ENCODE measurements at regions not wholly inside any gene's neighbourhood (a gene's known extent, or its start where the extent isn't known, plus 50 kb on each side); places are given as distances from the start of the nearest gene placed in this dataset.

DNA sequence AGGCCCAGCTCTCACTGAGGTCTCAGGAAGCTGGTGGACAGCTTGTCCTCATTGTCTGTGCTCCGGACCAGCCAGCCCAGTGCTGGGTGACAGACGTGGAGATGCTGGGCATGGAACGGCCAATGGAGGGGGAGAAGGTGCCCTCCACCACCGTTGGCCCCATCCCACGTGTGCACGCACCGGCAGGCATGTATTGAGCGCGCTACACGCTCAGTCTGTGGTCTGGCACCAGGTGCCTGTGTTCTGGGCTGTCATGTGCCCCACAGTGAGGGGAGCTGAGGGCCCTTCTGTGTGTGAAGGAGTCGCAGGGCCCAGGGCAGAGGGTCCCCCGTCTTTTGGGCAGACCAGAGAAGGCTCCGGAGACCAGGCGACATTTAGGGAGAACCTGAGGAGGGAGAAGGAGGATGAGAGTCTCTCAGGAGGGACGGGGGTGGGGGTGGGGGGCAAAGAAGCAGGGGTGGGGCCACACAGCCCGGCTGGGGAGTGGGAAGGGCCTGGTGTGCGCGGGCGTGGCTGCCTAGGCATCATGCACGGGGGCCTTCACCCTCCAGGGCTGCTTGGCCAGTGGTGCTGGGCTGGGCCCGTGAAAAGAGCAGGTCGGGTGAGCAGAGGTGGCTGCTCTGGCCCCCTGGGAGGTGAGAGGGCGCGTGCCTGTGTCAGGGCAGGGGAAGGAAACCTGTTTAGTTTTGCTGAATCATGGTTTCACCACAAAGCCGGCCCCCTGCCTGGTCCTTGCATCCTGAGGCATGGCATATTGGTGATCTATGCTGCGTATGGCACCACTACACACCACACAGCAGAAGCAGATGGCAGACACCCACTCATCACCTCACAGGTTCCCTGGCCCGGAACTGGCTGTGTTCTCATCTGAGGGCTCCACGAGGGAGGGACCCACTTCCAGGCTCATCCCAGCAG, 86.7 kb upstream of the TTC34 start:
- TF ChIP-seq, protein P1, sequence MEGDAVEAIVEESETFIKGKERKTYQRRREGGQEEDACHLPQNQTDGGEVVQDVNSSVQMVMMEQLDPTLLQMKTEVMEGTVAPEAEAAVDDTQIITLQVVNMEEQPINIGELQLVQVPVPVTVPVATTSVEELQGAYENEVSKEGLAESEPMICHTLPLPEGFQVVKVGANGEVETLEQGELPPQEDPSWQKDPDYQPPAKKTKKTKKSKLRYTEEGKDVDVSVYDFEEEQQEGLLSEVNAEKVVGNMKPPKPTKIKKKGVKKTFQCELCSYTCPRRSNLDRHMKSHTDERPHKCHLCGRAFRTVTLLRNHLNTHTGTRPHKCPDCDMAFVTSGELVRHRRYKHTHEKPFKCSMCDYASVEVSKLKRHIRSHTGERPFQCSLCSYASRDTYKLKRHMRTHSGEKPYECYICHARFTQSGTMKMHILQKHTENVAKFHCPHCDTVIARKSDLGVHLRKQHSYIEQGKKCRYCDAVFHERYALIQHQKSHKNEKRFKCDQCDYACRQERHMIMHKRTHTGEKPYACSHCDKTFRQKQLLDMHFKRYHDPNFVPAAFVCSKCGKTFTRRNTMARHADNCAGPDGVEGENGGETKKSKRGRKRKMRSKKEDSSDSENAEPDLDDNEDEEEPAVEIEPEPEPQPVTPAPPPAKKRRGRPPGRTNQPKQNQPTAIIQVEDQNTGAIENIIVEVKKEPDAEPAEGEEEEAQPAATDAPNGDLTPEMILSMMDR (conservative IDR thresholded peaks at IDR 0.05): no peak
- TF ChIP-seq EZH2 (IDR thresholded peaks at IDR 0.05; ENCODE audit: low read depth): no peak

Measured in PC-9 (cell line).